ENCODE measurements at regions not wholly inside any gene's neighbourhood (a gene's known extent, or its start where the extent isn't known, plus 50 kb on each side); places are given as distances from the start of the nearest gene placed in this dataset.
"Not testable (repeated sequence)": the region's sequence is repeated elsewhere in the genome, so short reads cannot be mapped to it uniquely, and the experiment has no call there.

DNA sequence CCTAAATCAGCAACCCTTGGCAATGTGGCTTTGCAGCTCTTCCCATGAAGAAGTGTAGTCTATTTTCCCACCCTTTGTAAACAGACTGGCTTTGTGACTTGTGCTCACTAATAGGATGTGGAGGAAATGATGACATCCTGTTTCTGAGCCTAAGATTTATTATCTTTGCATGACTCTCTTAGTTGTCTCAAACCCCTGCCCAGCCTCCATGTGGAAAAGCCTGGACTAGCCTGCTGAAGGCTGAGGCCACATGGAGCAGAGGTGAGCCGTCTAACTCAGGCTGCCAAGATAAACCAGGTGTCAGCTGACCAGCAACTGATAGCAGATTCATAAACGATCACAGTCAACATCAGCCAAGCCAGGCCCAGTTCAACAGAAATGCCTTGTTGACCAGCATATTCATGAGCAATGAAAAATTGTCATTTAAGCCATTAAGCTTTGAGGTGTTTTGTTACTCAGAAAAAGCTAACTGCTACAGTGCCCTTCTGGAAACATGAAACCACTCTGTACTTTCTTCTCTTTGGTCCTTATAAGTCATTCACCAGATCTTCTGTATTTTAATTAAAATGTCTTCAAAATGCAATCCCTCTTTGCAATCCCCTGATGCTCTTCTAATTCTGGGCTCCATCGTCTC lies 586.3 kb upstream of the ANKRD30A start:
- Histone ChIP-seq H3K27ac (ENCODE audit: low read depth in 2 of 2, low read length in 1 of 2) (no peak overlapping the region), H3K4me1 (ENCODE audit: control insufficient read depth in 2 of 2, insufficient read depth in 2 of 2, low read length in 1 of 2) (no peaks in the 10 kb centered on the region), H3K9me3 (ENCODE audit: control insufficient read depth in 2 of 2, insufficient read depth in 1 of 2, low read depth in 1 of 2, low read length in 1 of 2) (no peaks in the 10 kb centered on the region), H3K27me3 (ENCODE audit: control insufficient read depth in 1 of 2, insufficient read depth in 2 of 2, low read length in 2 of 2) (no peaks in the 10 kb centered on the region), H3K4me3 (ENCODE audit: low read depth in 1 of 2, low read length in 2 of 2) (no peak overlapping the region), H3K36me3 (ENCODE audit: control insufficient read depth in 2 of 2, insufficient read depth in 2 of 2, low read length in 1 of 2) (no peaks in the 10 kb centered on the region)
- WGBS, 2 donors, result 39 to 47% methylated on average over 3 of the region's 3 CpGs

DNA sequence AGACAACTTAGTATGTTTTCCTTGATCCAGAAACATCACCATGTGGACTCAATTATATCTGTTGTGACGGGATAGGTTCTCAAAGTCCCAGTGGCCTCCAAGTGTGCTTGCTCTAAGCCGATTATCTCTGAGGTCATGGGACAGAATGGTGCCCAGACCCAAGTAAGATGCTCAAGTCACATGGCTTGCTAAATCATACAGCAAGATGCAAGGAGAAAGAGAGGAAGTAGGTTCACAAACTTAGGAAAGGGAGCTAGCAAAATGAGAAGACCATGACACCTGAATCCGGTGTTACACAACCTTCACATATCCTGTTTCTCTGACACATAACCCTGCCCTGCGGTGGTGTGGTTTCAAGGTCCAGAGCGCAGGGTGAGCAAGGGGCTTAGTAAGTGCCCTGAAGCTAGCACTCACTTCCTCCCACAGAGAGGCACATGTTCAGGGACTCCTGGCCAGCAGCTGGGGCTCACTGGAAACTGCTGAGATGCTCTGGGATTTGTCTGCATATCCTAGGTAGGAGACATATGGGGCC lies 590.9 kb upstream of the ANKRD30A start:
- WGBS, 2 donors, result 49 to 64% methylated on average over 5 of the region's 5 CpGs
- Histone ChIP-seq H3K36me3 (ENCODE audit: control insufficient read depth in 2 of 2, insufficient read depth in 2 of 2, low read length in 1 of 2) (no peaks in the 10 kb centered on the region), H3K27ac (ENCODE audit: low read depth in 2 of 2, low read length in 1 of 2) (no peak overlapping the region)

GRCh38 chr10:36533861-36534260 lies 591.5 kb upstream of the ANKRD30A start:
- H3K4me1 ChIP-seq (ENCODE audit: control insufficient read depth in 2 of 2, insufficient read depth in 2 of 2, low read length in 1 of 2), result no peaks in the 10 kb centered on the region
- 86 to 91% methylated on average over 8 of the region's 8 CpGs for WGBS, 2 donors
- no peaks in the 10 kb centered on the region for H3K36me3 ChIP-seq (ENCODE audit: control insufficient read depth in 2 of 2, insufficient read depth in 2 of 2, low read length in 1 of 2)
- peaks cover 0 to 2% of the 10 kb centered on the region in 2 donors for H3K9me3 ChIP-seq (ENCODE audit: control insufficient read depth in 2 of 2, insufficient read depth in 1 of 2, low read depth in 1 of 2, low read length in 1 of 2)
- no peaks in the 10 kb centered on the region for H3K27me3 ChIP-seq (ENCODE audit: control insufficient read depth in 1 of 2, insufficient read depth in 2 of 2, low read length in 2 of 2)
- no peak overlapping the region for H3K27ac ChIP-seq (ENCODE audit: low read depth in 2 of 2, low read length in 1 of 2)
- H3K4me3 ChIP-seq (ENCODE audit: low read depth in 1 of 2, low read length in 2 of 2), result no peak overlapping the region

More for the DNA sequence above, 590.9 kb upstream of the ANKRD30A start:
- Histone ChIP-seq H3K27me3 (ENCODE audit: control insufficient read depth in 1 of 2, insufficient read depth in 2 of 2, low read length in 2 of 2) (no peaks in the 10 kb centered on the region), H3K4me3 (ENCODE audit: low read depth in 1 of 2, low read length in 2 of 2) (no peak overlapping the region), H3K4me1 (ENCODE audit: control insufficient read depth in 2 of 2, insufficient read depth in 2 of 2, low read length in 1 of 2) (no peaks in the 10 kb centered on the region), H3K9me3 (ENCODE audit: control insufficient read depth in 2 of 2, insufficient read depth in 1 of 2, low read depth in 1 of 2, low read length in 1 of 2) (peaks cover 0 to 2% of the 10 kb centered on the region in 2 donors)

GRCh38 chr10:36533316-36533715 lies 592.1 kb upstream of the ANKRD30A start:
- no peak overlapping the region for H3K4me3 ChIP-seq (ENCODE audit: low read depth in 1 of 2, low read length in 2 of 2)
- no peaks in the 10 kb centered on the region for H3K27me3 ChIP-seq (ENCODE audit: control insufficient read depth in 1 of 2, insufficient read depth in 2 of 2, low read length in 2 of 2)
- H3K9me3 ChIP-seq (ENCODE audit: control insufficient read depth in 2 of 2, insufficient read depth in 1 of 2, low read depth in 1 of 2, low read length in 1 of 2), result peaks cover 0 to 2% of the 10 kb centered on the region in 2 donors
- H3K4me1 ChIP-seq (ENCODE audit: control insufficient read depth in 2 of 2, insufficient read depth in 2 of 2, low read length in 1 of 2), result no peaks in the 10 kb centered on the region
- no peak overlapping the region for H3K27ac ChIP-seq (ENCODE audit: low read depth in 2 of 2, low read length in 1 of 2)
- H3K36me3 ChIP-seq (ENCODE audit: control insufficient read depth in 2 of 2, insufficient read depth in 2 of 2, low read length in 1 of 2), result no peaks in the 10 kb centered on the region
- WGBS, 2 donors, result 90 to 92% methylated on average over 2 of the region's 2 CpGs

GRCh38 chr10:36531621-36532020 lies 593.8 kb upstream of the ANKRD30A start:
- WGBS, 2 donors, result 65 to 78% methylated on average over 1 of the region's 1 CpG
- H3K27me3 ChIP-seq (ENCODE audit: control insufficient read depth in 1 of 2, insufficient read depth in 2 of 2, low read length in 2 of 2), result no peaks in the 10 kb centered on the region
- H3K9me3 ChIP-seq (ENCODE audit: control insufficient read depth in 2 of 2, insufficient read depth in 1 of 2, low read depth in 1 of 2, low read length in 1 of 2), result peaks cover 0 to 2% of the 10 kb centered on the region in 2 donors
- H3K4me1 ChIP-seq (ENCODE audit: control insufficient read depth in 2 of 2, insufficient read depth in 2 of 2, low read length in 1 of 2), result no peaks in the 10 kb centered on the region
- no peak overlapping the region for H3K4me3 ChIP-seq (ENCODE audit: low read depth in 1 of 2, low read length in 2 of 2)
- no peak overlapping the region for H3K27ac ChIP-seq (ENCODE audit: low read depth in 2 of 2, low read length in 1 of 2)
- no peaks in the 10 kb centered on the region for H3K36me3 ChIP-seq (ENCODE audit: control insufficient read depth in 2 of 2, insufficient read depth in 2 of 2, low read length in 1 of 2)

GRCh38 chr10:36526033-36526432 lies 599.4 kb upstream of the ANKRD30A start:
- Histone ChIP-seq H3K4me3 (ENCODE audit: low read depth in 1 of 2, low read length in 2 of 2) (no peak overlapping the region), H3K36me3 (ENCODE audit: control insufficient read depth in 2 of 2, insufficient read depth in 2 of 2, low read length in 1 of 2) (no peaks in the 10 kb centered on the region), H3K9me3 (ENCODE audit: control insufficient read depth in 2 of 2, insufficient read depth in 1 of 2, low read depth in 1 of 2, low read length in 1 of 2) (peaks cover 0 to 2% of the 10 kb centered on the region in 2 donors), H3K27ac (ENCODE audit: low read depth in 2 of 2, low read length in 1 of 2) (no peak overlapping the region), H3K4me1 (ENCODE audit: control insufficient read depth in 2 of 2, insufficient read depth in 2 of 2, low read length in 1 of 2) (no peaks in the 10 kb centered on the region), H3K27me3 (ENCODE audit: control insufficient read depth in 1 of 2, insufficient read depth in 2 of 2, low read length in 2 of 2) (no peaks in the 10 kb centered on the region)

GRCh38 chr10:36524126-36524525 lies 601.3 kb upstream of the ANKRD30A start:
- WGBS, 2 donors, result 90 to 91% methylated on average over 20 to 21 of the region's 21 CpGs

GRCh38 chr10:36519909-36520308 lies 605.5 kb upstream of the ANKRD30A start:
- 52 to 70% methylated on average over 1 of the region's 1 CpG for WGBS, 2 donors
- H3K4me1 ChIP-seq (ENCODE audit: control insufficient read depth in 2 of 2, insufficient read depth in 2 of 2, low read length in 1 of 2), result no peaks in the 10 kb centered on the region
- H3K27me3 ChIP-seq (ENCODE audit: control insufficient read depth in 1 of 2, insufficient read depth in 2 of 2, low read length in 2 of 2), result no peaks in the 10 kb centered on the region
- H3K4me3 ChIP-seq (ENCODE audit: low read depth in 1 of 2, low read length in 2 of 2), result no peak overlapping the region
- no peaks in the 10 kb centered on the region for H3K36me3 ChIP-seq (ENCODE audit: control insufficient read depth in 2 of 2, insufficient read depth in 2 of 2, low read length in 1 of 2)
- H3K9me3 ChIP-seq (ENCODE audit: control insufficient read depth in 2 of 2, insufficient read depth in 1 of 2, low read depth in 1 of 2, low read length in 1 of 2), result no peaks in the 10 kb centered on the region
- H3K27ac ChIP-seq (ENCODE audit: low read depth in 2 of 2, low read length in 1 of 2), result no peak overlapping the region

More at GRCh38 chr10:36524126-36524525, 601.3 kb upstream of the ANKRD30A start:
- H3K4me1 ChIP-seq (ENCODE audit: control insufficient read depth in 2 of 2, insufficient read depth in 2 of 2, low read length in 1 of 2); H3K27me3 ChIP-seq (ENCODE audit: control insufficient read depth in 1 of 2, insufficient read depth in 2 of 2, low read length in 2 of 2); H3K27ac ChIP-seq (ENCODE audit: low read depth in 2 of 2, low read length in 1 of 2); H3K9me3 ChIP-seq (ENCODE audit: control insufficient read depth in 2 of 2, insufficient read depth in 1 of 2, low read depth in 1 of 2, low read length in 1 of 2); H3K36me3 ChIP-seq (ENCODE audit: control insufficient read depth in 2 of 2, insufficient read depth in 2 of 2, low read length in 1 of 2); H3K4me3 ChIP-seq (ENCODE audit: low read depth in 1 of 2, low read length in 2 of 2): not testable (repeated sequence)

- Histone ChIP-seq H3K27me3 (ENCODE audit: control insufficient read depth in 1 of 2, insufficient read depth in 2 of 2, low read length in 2 of 2) (no peaks in the 10 kb centered on the region), H3K27ac (ENCODE audit: low read depth in 2 of 2, low read length in 1 of 2) (no peak overlapping the region), H3K36me3 (ENCODE audit: control insufficient read depth in 2 of 2, insufficient read depth in 2 of 2, low read length in 1 of 2) (no peaks in the 10 kb centered on the region), H3K4me1 (ENCODE audit: control insufficient read depth in 2 of 2, insufficient read depth in 2 of 2, low read length in 1 of 2) (no peaks in the 10 kb centered on the region), H3K4me3 (ENCODE audit: low read depth in 1 of 2, low read length in 2 of 2) (no peak overlapping the region), H3K9me3 (ENCODE audit: control insufficient read depth in 2 of 2, insufficient read depth in 1 of 2, low read depth in 1 of 2, low read length in 1 of 2) (no peaks in the 10 kb centered on the region)
These were observed 609.1 kb upstream of the ANKRD30A start for GRCh38 chr10:36516281-36516680.

DNA sequence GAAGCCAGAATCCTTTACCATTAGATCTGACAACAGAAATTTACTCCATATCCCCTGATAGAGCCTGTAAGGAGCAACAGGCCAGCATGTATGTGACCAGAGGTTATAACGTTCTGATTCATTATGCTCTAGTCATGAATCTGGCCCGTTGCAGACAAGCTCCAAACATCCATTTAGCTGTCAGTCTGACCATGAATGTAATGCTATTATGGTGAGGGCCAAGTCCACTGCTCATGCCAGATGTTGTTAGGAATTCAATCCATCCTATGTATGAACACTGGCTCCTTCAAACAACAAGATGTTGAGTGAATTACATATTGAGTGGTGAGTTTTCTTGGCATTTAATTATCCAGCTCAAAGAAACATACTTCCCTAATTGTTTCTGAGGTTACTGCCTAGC lies 610.1 kb upstream of the ANKRD30A start:
- H3K4me3 ChIP-seq (ENCODE audit: low read depth in 1 of 2, low read length in 2 of 2), result no peak overlapping the region
- H3K9me3 ChIP-seq (ENCODE audit: control insufficient read depth in 2 of 2, insufficient read depth in 1 of 2, low read depth in 1 of 2, low read length in 1 of 2), result no peaks in the 10 kb centered on the region
- H3K27ac ChIP-seq (ENCODE audit: low read depth in 2 of 2, low read length in 1 of 2), result no peak overlapping the region
- no peaks in the 10 kb centered on the region for H3K27me3 ChIP-seq (ENCODE audit: control insufficient read depth in 1 of 2, insufficient read depth in 2 of 2, low read length in 2 of 2)
- H3K36me3 ChIP-seq (ENCODE audit: control insufficient read depth in 2 of 2, insufficient read depth in 2 of 2, low read length in 1 of 2), result no peaks in the 10 kb centered on the region
- 41 to 49% methylated on average over 2 of the region's 2 CpGs for WGBS, 2 donors
- no peaks in the 10 kb centered on the region for H3K4me1 ChIP-seq (ENCODE audit: control insufficient read depth in 2 of 2, insufficient read depth in 2 of 2, low read length in 1 of 2)
